Astrocyte (in vitro differentiated cells and primary cell): ENCODE measurements at regions not wholly inside any gene's neighbourhood (a gene's known extent, or its start where the extent isn't known, plus 50 kb on each side); places are given as distances from the start of the nearest gene placed in this dataset.

Experiments used
- CTCF ChIP-seq: IDR thresholded peaks from 2 replicates; pipeline ENCODE4 v1.5.1; 2011; ENCODE audit warnings: low read depth, mild to moderate bottlenecking, inconsistent platforms, low read length, moderate library complexity; ENCODE audit not compliant: insufficient read depth
- EZH2 ChIP-seq: IDR thresholded peaks from 2 replicates; pipeline ENCODE4 v1.6.1; 2012; ENCODE audit warnings: mild to moderate bottlenecking, low read length, inconsistent platforms; ENCODE audit not compliant: insufficient read depth

GRCh38 chr2:67318563-67318962 lies 78.6 kb upstream of the ETAA1 start:
- TF ChIP-seq CTCF (no peak), EZH2 (no peak)
